ENCODE measurements at regions not wholly inside any gene's neighbourhood (a gene's known extent, or its start where the extent isn't known, plus 50 kb on each side); places are given as distances from the start of the nearest gene placed in this dataset.
"Not testable (repeated sequence)": the region's sequence is repeated elsewhere in the genome, so short reads cannot be mapped to it uniquely, and the experiment has no call there.

- DNase-seq (ENCODE audit: low read depth in 1 of 2, low spot score in 2 of 2); H4K8ac ChIP-seq (ENCODE audit: extremely low read depth, insufficient read depth, low read length); FAIRE-seq; H2BK15ac ChIP-seq (ENCODE audit: low read length); H2BK5ac ChIP-seq (ENCODE audit: low read depth, low read length); CTCF ChIA-PET (ENCODE audit: partially characterized antibody); H3K4me3 ChIP-seq (ENCODE audit: extremely low read depth in 1 of 4, insufficient read depth in 2 of 4, low read depth in 3 of 4, low read length in 4 of 4); H3K36me3 ChIP-seq (ENCODE audit: control insufficient read depth in 2 of 4, insufficient read depth in 4 of 4, low read length in 3 of 4); H3K79me2 ChIP-seq (ENCODE audit: control insufficient read depth in 1 of 2, insufficient read depth in 2 of 2, low read length in 2 of 2); H4K20me1 ChIP-seq (replicated peaks in 1 of 2; ENCODE audit: control insufficient read depth in 1 of 2, insufficient read depth in 2 of 2, low read length in 2 of 2); H3K56ac ChIP-seq (replicated peaks; ENCODE audit: insufficient read length, low read depth, low read length); H2BK12ac ChIP-seq (ENCODE audit: low read depth, low read length); H4K5ac ChIP-seq (ENCODE audit: insufficient read length, low read depth, low read length); H2AK5ac ChIP-seq (ENCODE audit: low read depth, low read length); H2BK20ac ChIP-seq (ENCODE audit: low read length); H3K18ac ChIP-seq (ENCODE audit: extremely low read depth, low read length); POLR2A ChIA-PET (ENCODE audit: partially characterized antibody); H3K14ac ChIP-seq (ENCODE audit: insufficient read length); H2BK120ac ChIP-seq (replicated peaks; ENCODE audit: low read depth, low read length); H3K27ac ChIP-seq (ENCODE audit: low read depth, low read length); H3K79me1 ChIP-seq (ENCODE audit: low read depth, low read length); H4K91ac ChIP-seq (replicated peaks; ENCODE audit: insufficient read length, low read length); H3K23me2 ChIP-seq (ENCODE audit: low read depth, low read length); H3K4me1 ChIP-seq (replicated peaks in 1 of 4; ENCODE audit: control insufficient read depth in 3 of 4, insufficient read depth in 4 of 4, low read length in 3 of 4); H3K23ac ChIP-seq (ENCODE audit: insufficient read length); H3K9ac ChIP-seq (replicated peaks in 1 of 4; ENCODE audit: extremely low read depth in 1 of 4, low read depth in 3 of 4, low read length in 3 of 4); H3K27me3 ChIP-seq (replicated peaks in 1 of 4; ENCODE audit: control insufficient read depth in 3 of 4, extremely low read depth in 1 of 4, insufficient read depth in 3 of 4, low read length in 3 of 4); H2AFZ ChIP-seq (ENCODE audit: low read length); H3K4me2 ChIP-seq (ENCODE audit: insufficient read depth in 1 of 2, low read depth in 2 of 2, low read length in 2 of 2); H3K4ac ChIP-seq (replicated peaks; ENCODE audit: insufficient read length, low read depth, low read length); H3K9me3 ChIP-seq (ENCODE audit: insufficient read depth in 2 of 2, low read depth in 1 of 2, low read length in 1 of 2): not testable (repeated sequence)
- no CpG with 5 or more reads among the region's 1 CpG for WGBS, 2 experiments (ENCODE audit: extremely low coverage in 1 of 2, insufficient coverage in 1 of 2, insufficient read length in 1 of 2, insufficient replicate concordance in 2 of 2, low coverage in 1 of 2, low lambda C conversion rate in 2 of 2, missing lambda C conversion rate in 1 of 2)
Observed at GRCh38 chr1:143861306-143861705, 110.5 kb downstream of the FAM72C start.

GRCh38 chr1:143855867-143856266 is 115.9 kb downstream of the FAM72C start:
- H4K20me1 ChIP-seq (replicated peaks in 1 of 2; ENCODE audit: control insufficient read depth in 1 of 2, insufficient read depth in 2 of 2, low read length in 2 of 2); H3K23ac ChIP-seq (ENCODE audit: insufficient read length); FAIRE-seq; H3K4me2 ChIP-seq (ENCODE audit: insufficient read depth in 1 of 2, low read depth in 2 of 2, low read length in 2 of 2); H3K27me3 ChIP-seq (replicated peaks in 1 of 4; ENCODE audit: control insufficient read depth in 3 of 4, extremely low read depth in 1 of 4, insufficient read depth in 3 of 4, low read length in 3 of 4); H3K18ac ChIP-seq (ENCODE audit: extremely low read depth, low read length); H4K91ac ChIP-seq (replicated peaks; ENCODE audit: insufficient read length, low read length); H3K56ac ChIP-seq (replicated peaks; ENCODE audit: insufficient read length, low read depth, low read length); H3K36me3 ChIP-seq (ENCODE audit: control insufficient read depth in 2 of 4, insufficient read depth in 4 of 4, low read length in 3 of 4); H3K79me1 ChIP-seq (ENCODE audit: low read depth, low read length); DNase-seq (ENCODE audit: low read depth in 1 of 2, low spot score in 2 of 2); H3K14ac ChIP-seq (ENCODE audit: insufficient read length); H3K4me3 ChIP-seq (ENCODE audit: extremely low read depth in 1 of 4, insufficient read depth in 2 of 4, low read depth in 3 of 4, low read length in 4 of 4); H3K23me2 ChIP-seq (ENCODE audit: low read depth, low read length); H3K4me1 ChIP-seq (replicated peaks in 1 of 4; ENCODE audit: control insufficient read depth in 3 of 4, insufficient read depth in 4 of 4, low read length in 3 of 4); H3K4ac ChIP-seq (replicated peaks; ENCODE audit: insufficient read length, low read depth, low read length); H3K27ac ChIP-seq (ENCODE audit: low read depth, low read length); H3K9ac ChIP-seq (replicated peaks in 1 of 4; ENCODE audit: extremely low read depth in 1 of 4, low read depth in 3 of 4, low read length in 3 of 4); H3K9me3 ChIP-seq (ENCODE audit: insufficient read depth in 2 of 2, low read depth in 1 of 2, low read length in 1 of 2); H4K8ac ChIP-seq (ENCODE audit: extremely low read depth, insufficient read depth, low read length); H2BK12ac ChIP-seq (ENCODE audit: low read depth, low read length); H2BK120ac ChIP-seq (replicated peaks; ENCODE audit: low read depth, low read length); H2BK15ac ChIP-seq (ENCODE audit: low read length); POLR2A ChIA-PET (ENCODE audit: partially characterized antibody); H2AK5ac ChIP-seq (ENCODE audit: low read depth, low read length); H2BK5ac ChIP-seq (ENCODE audit: low read depth, low read length); H2AFZ ChIP-seq (ENCODE audit: low read length); H3K79me2 ChIP-seq (ENCODE audit: control insufficient read depth in 1 of 2, insufficient read depth in 2 of 2, low read length in 2 of 2); H2BK20ac ChIP-seq (ENCODE audit: low read length); CTCF ChIA-PET (ENCODE audit: partially characterized antibody); H4K5ac ChIP-seq (ENCODE audit: insufficient read length, low read depth, low read length): not testable (repeated sequence)
- no CpG with 5 or more reads among the region's 1 CpG for WGBS, 2 experiments (ENCODE audit: extremely low coverage in 1 of 2, insufficient coverage in 1 of 2, insufficient read length in 1 of 2, insufficient replicate concordance in 2 of 2, low coverage in 1 of 2, low lambda C conversion rate in 2 of 2, missing lambda C conversion rate in 1 of 2)
